Inflammatory macrophage treated with lipopolysaccharide for 4 hours (primary cell): ENCODE measurements at regions not wholly inside any gene's neighbourhood (a gene's known extent, or its start where the extent isn't known, plus 50 kb on each side); places are given as distances from the start of the nearest gene placed in this dataset.
A peak's percentile ranks its signal among the peaks of the same experiment; 100 is the strongest.
"Not testable (repeated sequence)": the region's sequence is repeated elsewhere in the genome, so short reads cannot be mapped to it uniquely, and the experiment has no call there.

ENCODE experiments used
- DNase-seq: peaks from one replicate; pipeline ENCODE4 v3.0.0-alpha.2; 2020

DNA sequence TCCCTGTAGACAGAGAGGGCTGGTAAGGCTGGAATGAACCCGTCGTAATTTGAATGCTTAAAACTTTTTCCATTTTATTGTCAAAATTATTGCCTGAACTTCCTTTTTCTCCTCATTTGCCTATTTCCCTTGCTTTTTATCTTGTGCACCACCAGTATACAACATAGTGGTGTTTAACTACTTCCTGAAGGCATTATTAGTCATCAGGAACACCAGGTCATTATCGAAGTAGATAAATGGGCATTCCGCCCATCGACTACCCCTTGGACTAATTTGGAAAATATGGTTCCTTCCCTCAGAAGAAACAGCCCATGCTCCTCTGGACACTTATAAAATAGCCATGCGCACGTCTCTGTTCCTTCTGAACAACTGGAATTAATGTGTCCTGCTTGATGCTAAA lies 232.1 kb downstream of the TM9SF2 start:
- DNase-seq, result no peak

DNA sequence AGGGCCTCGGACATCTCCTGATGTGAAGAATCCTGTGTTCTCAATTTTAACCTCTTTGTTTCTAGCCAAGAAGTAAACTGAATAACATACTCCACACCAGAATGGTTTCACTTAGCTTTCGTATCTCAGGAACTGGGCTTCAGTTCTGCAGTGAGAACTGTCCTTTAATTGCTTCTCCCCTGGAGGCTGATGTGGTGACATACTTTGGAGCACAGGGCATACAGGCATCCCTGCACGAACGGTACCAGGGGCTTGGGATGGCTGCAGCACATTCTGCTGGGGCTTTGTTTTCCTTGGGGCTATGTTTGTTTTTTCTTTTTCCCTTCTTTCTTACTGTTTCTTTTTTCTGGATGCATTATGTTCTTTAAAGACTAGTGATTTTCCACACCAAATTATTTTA lies 230.5 kb downstream of the TM9SF2 start:
- no peak for DNase-seq

DNA sequence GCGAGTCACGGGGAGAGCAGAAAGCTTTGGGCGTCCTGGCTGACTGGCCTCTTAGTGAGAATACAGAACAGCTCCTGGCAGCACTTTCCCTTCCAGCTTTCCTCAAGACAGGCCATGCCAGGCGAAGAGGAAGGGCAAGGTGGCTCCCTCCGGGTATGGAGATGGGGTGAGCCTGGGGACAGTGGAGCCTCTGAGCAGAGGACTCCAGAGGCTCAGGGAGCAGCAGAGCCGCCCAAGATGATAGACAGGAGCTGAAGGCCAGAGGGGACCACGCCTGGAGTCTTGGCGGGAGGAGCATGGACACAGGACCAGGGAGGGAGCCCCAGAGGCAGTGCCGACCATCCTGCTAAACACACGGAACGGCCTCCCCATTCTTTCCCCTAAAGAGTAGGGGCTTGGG lies 229.1 kb downstream of the TM9SF2 start:
- no peak for DNase-seq

DNA sequence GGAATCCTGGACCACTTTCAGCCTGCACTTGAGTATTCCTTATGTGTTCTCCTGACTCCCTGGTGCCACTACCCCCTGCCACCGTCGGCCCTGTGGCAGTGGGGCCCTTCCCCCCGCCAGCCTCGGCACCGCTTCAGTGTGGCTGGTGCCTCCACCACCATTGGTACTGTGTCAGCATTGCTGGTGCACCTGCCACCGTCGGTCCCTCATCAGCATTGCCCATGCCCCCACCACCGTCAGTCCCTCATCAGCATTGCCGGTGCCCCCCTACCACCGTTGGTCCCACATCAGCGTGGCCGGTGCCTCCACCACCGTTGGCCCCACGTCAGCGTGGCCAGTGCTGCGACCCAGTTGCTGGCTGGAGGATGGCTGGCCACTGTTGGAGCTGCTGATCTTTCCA lies 228.5 kb downstream of the TM9SF2 start:
- no peak for DNase-seq

DNA sequence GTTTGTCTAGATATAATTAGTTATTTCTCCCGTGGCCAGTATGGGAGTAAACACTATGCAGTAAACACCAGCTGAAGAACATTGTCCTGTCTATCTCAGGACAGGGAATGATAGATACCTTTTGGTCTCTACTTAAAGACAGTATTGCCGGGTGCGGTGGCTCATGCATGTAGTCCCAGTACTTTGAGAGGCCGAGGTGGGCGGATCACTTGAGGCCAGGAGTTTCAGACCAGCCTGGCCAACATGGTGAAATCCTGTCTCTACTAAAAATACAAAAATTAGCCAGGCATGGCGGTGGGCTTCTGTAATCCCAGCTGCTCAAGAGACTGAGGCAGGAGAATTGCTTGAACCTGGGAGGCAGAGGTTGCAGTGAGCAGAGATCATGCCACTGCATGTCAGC lies 226.4 kb downstream of the TM9SF2 start:
- DNase-seq, result not testable (repeated sequence)

DNA sequence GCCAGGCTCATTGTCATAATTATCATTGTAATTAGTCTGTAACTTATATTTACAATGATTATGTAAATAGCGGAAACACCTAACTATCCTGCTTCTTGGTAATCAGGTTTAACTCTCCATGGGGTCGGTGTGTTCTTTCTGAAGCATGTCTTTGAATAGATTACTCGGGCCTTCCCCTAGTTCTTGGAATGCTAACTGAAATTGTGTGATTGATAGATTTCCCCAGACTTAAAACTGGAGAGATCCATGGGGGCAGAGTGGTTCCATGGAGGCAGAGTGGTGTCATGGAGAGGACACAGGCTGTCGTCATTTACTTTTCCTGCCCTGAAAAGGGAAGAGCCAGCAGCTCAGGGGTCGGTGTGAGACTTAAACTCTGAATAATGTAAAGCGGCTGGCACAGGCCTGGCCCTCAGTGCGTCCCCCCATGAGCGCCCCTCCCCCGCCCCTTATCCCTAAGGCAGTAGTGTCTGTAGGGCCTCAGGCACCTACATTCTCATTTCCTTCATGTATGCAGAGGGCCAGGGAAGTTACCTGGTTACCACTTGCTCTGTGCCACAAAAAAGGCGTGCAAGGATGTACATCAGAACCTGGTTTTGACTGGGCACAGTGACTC lies 225.1 kb downstream of the TM9SF2 start:
- DNase-seq, result no peak

DNA sequence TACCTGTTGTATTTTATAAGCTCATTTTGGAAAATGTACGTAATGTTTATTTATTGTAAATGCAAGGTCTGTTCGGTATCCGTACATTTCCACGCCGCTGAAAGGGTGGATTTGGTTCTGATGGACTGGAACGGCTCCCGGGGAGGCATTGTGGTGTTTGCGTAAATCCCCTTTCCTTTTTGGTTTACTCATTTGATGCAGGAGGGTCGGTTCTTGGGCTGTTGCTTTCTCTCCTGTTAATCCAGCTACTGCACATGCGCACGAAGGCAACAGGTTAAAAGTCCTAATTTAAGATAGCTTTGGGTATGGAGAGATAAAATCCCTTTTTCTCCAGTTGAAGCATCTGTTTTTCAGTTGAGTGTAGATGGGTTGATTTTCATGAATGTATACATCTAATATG lies 224.4 kb downstream of the TM9SF2 start:
- DNase-seq, result no peak

DNA sequence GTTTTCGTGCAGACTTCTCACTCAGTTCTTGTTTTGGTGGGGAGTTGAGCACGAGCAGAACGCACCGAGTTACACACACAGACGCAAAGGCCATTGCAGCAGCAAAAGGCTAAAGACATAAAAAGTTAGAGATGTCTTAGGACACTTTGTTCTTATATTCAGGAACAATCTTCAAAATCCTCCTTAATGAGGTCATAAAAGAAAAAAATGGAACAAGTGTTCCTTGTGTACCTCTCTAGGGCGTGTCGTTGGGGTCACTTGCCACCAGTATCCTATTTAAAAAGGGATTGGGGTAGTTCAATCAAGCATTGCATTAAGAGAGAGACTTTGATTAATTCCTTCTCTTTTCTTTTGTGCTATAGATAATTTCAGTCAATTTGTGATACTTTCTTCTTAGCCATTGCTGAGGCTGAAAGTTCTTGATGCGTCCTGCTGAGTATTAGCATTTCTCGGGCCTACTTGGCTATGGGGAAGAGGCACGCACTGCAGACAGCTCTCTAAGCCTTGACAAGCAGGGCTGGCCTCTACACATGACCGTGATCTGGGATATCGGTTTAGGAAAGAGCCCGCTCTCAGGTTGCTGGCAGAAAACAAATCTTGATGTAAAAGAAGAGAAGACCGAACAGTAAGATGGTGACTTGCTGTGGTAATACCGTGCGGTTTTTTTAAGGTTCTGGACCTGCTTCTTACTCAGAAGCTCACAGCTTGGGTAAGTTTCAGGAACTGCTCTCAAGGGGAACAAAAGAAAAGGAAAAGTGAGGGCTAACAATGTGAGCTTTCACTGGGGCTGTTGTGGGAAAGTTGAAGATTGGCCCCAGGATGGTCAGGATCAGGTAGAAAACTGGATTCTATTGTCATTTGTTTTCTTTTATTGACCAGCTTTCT lies 223.6 kb downstream of the TM9SF2 start:
- no peak for DNase-seq

DNA sequence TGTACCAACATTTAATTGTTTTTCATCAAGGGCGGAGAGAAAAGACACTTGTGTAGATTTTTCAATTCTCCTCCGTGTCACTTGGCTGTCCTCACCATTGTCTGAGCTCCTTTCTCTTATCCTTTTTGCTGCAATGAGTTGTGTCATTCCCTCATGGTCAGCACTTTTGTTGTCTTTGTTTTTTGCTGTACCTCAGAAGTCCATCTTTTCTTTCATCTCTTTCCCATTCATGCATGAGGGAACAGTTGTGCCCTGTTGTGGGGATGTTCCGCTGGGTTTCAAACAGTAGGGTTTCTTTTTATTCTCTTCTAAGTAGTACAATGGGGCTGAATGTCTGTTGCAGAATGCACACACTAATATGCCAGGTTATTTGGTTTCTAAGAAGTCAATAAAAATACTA lies 222.6 kb downstream of the TM9SF2 start:
- DNase-seq, result no peak

DNA sequence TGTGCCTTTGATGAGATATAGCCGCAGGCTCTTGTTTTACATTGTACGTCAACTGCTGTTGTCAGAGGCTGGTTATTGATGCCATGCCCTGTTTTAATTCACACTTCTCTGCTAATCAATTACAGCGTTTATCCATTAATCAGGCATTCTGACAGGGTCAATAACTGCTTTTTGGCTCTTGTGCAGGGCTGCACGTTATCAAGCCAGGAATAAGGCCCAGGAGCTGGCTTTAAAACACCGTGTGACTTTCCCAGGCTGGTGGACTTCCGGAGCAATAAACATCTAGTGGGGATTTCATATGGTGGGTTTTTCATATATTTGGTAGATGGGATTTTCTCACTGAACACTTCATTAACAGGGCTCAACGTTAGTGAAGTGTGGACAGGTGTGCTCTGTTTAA lies 221.7 kb downstream of the TM9SF2 start:
- DNase-seq, result no peak

DNA sequence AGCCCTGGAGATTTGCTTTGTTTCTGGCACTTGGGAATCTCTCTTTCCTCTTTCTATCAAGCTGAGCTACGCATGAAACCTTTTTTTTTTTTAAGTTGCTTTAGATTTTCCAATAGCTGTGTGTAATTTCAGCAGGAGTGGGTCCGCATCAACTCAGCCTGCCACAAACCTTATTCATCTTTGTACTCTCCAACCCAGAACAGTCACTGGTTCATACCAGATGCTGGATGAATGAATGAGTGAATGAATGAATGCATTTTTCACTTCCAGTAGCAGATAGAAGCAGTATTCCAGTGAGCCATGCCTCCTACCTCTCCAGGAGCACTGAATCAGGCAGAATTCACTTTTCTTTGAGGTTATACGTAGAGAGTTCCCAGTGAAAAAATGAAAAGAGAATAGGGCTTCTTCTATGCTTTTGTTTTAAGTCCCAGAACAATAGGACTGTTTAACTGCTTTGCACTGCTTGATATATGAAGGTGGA lies 221.1 kb downstream of the TM9SF2 start:
- DNase-seq, result no peak

DNA sequence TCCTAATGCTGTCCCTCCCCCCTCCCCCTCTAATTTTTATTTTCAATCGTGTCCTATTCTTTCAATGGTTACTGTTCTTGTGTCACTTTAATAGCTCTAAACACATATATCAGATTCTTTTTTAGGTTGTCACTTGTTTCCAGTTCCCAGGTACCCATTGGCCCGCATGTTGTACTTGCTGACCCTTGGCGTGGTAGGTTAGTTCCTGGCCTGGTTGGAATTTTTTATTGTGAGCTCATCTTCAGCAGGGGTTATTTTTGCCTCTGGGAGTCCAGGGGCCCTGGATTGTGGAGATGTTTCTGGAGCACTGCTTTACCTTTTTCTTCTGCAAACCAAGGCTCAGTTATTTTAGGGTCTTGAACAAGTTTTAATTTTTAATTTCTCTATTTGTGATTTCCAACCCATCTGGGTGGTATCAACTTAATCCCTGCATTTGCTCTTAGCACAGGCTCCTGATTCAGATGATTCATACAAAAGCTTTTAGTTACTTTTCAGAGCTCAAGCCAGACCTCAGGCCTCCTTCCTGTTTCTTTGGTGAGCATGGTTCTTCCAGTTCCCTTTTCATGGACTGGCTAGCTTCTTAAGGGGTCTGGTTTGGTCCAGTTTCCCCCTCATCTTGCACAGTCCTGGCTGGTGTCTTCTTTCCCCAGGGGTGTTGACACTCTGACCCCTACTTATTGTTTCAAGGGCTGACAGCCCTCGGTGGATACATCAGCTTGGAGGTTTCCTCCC lies 220.5 kb downstream of the TM9SF2 start:
- peak; percentile 30 for DNase-seq

DNA sequence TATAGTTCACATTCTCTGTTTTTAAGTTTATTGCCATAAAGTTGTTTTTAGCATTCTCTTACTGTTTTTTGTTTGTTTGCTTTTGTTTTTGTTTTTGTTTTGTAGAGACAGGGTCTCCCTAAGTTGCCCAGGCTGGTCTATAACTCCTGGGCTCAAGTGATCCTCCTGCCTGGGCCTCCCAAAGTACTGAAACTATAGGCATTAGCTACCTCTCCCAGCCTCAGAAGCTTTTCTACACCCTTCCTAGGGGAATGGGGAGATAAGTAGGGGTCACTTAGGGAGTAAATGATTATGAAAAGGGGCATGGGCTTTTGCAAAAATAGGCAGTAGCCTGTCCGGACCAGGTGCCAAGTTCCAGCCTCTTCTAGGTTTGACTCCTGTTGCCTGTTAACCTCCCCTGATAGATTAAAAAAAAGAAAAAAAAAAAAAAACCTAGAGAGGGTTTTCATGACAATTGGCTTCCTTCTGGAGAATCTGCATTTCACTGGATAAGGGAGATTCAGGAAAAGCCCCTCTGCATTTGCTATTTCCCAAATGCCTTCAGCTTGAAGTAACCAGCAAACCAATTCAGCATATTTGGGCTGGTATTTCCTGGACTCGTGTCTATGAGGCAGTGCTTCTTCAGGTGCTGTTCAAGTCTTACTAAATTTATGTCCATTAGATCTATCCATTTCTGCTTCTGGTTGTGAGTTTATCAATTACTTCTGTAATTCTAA lies 216.8 kb downstream of the TM9SF2 start:
- no peak for DNase-seq

DNA sequence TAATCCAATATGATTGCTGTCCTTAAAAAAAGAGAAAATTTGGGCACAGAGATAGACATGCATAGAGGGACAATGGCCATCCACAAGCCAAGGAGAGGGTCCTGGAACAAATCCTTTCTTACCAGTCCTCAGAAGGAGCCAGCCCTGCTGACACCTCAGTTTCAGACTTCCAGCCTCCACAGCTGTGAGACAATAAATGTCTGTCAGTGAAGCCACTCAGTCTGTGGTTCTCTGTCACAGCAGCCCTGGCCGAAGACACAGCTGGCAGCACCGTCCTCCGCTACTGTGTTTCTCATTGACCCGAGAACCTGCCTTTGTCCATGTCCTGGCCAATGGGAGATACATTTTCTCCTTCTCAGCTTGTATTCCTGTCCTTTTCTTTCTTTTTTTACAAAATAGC lies 207.9 kb downstream of the TM9SF2 start:
- DNase-seq, result no peak

DNA sequence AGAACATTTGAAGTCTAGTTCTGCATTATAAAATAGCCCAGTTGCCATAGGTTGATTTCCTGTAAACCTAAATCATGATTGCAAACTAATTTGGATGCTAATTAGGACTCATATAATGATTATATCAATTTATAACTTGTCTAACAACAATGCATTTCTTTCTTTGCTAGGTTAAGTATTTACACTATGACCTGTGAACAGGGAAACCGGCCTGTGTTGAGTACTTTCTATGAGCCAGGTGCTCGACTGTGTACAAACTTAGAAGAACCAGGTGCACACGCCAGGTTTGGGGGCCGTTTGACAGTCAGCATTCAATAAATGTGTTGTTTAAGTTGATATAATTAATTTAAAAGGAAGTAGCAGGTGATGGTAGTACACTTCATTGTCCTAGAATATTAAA lies 203.1 kb downstream of the TM9SF2 start:
- DNase-seq, result no peak

DNA sequence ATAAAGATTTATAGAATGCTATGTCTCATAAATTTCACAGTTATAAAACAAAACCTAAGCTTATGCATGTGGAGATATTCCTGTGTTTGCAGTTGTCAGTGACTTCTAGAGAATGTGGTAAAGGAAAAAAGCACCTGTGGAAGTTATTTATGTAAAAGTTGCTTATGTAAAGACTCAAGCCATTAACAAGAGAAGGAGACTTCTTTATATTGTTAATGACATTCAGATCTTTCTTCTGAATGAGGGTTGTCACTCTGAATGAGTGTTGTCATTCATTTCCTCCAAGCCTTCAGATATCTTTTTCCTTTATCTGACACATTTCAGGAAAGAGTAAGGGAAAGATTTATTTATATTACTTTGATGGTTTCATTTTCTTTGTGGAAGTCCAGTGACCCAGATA lies 202.6 kb downstream of the TM9SF2 start:
- no peak for DNase-seq

DNA sequence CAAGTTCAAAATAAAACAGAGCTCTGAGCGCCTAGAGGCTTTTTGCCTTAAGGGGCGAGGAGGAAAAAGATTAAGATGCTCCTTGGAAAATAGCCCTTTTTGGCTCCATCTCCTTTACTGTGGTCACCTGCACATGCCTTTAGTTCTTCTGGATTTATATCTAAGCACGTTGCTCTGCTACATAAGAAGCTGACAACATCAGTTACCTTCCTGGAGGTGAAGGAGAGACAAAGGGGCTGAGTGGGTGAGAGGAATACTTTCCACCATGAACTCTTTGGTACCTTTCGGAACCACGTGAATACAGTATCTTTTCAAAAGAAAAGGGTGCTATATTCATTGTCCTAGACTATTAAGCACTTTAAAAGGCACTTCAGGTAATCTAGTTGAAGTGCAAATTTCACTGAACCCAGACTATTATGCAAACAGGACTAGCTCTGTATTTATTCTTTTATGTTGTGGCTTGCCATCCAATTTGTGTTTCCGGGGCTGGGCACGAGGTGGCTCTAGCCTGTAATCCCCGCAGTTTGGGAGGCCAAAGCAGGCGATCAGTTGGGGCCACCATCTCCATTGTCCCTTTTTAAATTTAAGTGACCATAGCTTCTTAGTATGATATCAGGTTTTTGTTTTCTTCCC lies 201.5 kb downstream of the TM9SF2 start:
- no peak for DNase-seq

DNA sequence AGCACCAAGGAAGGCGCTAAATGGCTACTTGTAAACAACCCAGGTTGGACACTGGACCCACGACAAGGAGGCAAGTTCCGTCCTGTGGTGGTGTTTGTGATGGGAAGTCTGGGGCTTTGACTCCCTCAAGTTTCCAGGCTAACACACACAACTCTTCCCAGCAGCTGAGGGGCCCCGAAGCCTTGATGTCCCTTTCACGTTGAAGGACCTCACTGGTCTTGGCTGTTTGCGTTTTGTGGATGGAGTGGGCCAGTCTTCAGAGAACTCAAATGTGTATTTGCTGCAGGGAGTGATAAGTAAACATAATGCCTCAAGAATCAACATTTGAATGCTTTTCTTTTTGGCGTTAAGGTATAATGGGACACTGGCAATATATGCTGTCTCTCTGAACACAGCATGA lies 199.2 kb downstream of the TM9SF2 start:
- no peak for DNase-seq

DNA sequence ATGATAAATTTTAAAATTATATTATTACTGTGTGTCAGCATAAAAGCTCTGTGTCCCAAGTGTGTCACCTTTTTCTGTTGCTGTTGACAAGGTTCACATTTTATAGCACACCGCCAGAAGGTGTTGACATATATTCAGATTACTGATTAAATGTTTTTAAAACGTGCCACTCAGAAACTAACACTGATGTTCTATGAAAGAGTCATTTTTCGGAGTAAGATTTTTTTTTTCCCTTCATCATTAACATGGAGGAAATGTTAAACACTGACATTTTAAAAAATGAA lies 197.5 kb downstream of the TM9SF2 start:
- DNase-seq, result no peak

DNA sequence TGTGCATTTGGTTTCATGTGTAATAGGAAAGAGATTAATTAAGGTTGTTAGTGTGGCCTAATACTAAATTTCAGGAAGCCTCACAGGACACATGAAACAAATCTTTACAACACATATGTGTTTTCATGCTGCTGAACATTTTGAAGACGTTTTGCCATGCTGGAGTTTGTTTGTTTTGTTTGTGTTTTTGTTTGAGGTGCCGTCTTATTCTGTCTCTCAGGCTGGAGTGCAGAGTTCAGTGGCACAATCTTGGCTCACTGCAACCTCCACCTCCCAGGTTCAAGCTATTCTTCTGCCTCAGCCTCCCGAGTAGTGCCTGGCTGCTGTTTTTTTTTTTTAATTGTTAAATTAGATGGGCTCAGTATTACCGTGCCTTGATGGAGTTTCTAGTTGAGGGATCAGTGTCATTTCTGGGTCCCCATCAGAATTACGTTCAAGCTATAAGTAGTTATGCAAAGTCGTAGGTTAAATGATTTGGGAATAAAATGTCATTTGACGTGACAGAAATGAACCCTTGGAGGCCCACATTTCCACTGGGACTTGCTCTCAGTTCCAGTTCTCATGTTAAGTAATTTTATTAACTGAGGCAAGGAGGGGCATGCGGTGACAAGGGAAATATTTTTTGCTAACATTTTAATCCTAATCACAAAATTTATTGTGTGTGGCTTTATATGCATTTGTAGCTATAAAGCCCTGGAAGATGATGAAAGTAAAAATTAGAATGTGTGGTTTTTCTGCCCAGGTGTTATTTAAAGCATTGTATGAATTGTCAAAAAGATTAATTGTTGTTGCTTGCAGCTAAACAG lies 196.9 kb downstream of the TM9SF2 start:
- DNase-seq, result no peak

DNA sequence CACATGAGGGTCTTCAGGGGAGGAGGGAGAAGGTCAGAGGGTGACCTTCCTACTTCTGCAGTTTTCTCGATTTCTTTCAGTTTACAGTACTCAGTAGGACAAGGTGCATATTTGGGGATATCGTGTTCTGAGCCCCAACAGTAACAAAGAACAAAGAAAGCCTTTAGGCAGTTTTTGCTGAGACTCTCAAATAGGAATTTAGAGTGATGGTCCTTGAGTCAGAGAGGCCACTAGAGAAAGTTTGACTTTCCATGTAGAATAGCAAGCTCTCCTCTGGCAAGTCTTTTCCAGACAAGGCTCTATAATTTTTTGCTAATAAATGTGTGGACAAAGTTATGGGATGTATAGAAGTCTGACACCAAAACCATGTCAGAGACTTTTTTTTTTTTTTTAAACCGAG lies 194.6 kb downstream of the TM9SF2 start:
- no peak for DNase-seq
